ENCODE measurements at regions not wholly inside any gene's neighbourhood (a gene's known extent, or its start where the extent isn't known, plus 50 kb on each side); places are given as distances from the start of the nearest gene placed in this dataset.

DNA sequence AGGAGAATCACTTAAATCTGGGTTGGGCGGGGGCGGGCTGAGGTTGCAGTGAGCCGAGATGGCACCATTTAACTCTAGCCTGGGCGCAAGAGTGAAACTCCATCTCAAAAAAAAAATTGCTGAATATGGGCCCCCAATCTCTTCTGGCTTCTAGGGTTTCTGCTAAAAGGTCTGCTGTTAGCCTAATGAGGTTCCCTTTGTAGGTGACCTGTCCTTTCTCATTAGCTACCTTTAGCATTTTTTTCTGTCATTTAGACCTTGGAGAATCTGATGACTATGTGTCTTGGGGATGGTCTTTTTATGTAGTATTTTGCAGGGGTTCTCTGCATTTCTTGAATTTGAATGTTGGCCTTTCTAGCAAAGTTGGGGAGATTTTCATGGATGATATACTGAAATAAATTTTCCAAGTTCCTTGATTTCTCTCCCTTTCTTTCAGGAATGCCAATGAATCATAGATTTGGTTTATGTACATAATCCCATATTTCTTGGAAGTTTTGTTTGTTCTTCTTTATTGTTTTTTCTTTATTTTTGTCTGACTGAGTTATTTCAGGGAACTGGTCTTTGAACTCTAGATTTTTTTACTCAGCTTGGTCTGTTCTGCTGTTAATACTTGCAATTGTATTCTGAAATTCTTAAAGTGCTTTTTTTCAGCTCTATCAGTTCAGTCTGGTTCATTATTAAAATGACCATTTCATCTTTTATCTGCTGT is 181.5 kb downstream of the TTC6 start (continued):
- TF ChIP-seq HNF4A (CRISPR knock-in tag; IDR thresholded peaks at IDR 0.05) (peak; percentile 65; the same call in 1 of the 2 replicates), CBFB (CRISPR knock-in tag; IDR thresholded peaks at IDR 0.05) (no peak), ZNF546 (CRISPR knock-in tag; conservative IDR thresholded peaks at IDR 0.05) (no peak), XRCC5 (optimal IDR thresholded peaks at IDR 0.05; ENCODE audit: low read length) (no peak), NR2F1 (CRISPR knock-in tag; IDR thresholded peaks at IDR 0.05) (no peak), ZMAT3 (CRISPR knock-in tag; conservative IDR thresholded peaks at IDR 0.05) (no peak), PRMT3 (CRISPR knock-in tag; IDR thresholded peaks at IDR 0.05; ENCODE audit: borderline replicate concordance, low read depth) (no peak), KLF16 (CRISPR knock-in tag; IDR thresholded peaks at IDR 0.05) (peak in 1 of 2 experiments; percentile 42; a peak in 1 of 4 replicates), FLYWCH1 (CRISPR knock-in tag; IDR thresholded peaks at IDR 0.05) (no peak), RORA (CRISPR knock-in tag; IDR thresholded peaks at IDR 0.05) (no peak), ZNF703 (CRISPR knock-in tag; IDR thresholded peaks at IDR 0.05; ENCODE audit: borderline replicate concordance) (no peak), PTBP1 (IDR thresholded peaks at IDR 0.05; ENCODE audit: low read depth, low read length, poor library complexity, severe bottlenecking) (no peak), ZFP36L1 (CRISPR knock-in tag; IDR thresholded peaks at IDR 0.05) (no peak), RAD51 (IDR thresholded peaks at IDR 0.05; ENCODE audit: borderline replicate concordance) (no peak), SMARCE1 (IDR thresholded peaks at IDR 0.05; ENCODE audit: borderline replicate concordance) (no peak), KDM1A (CRISPR knock-in tag; IDR thresholded peaks at IDR 0.05) (no peak), SRSF1 (optimal IDR thresholded peaks at IDR 0.05; ENCODE audit: low read depth, low read length) (no peak), CBX2 (IDR thresholded peaks at IDR 0.05; ENCODE audit: low read depth, low read length) (no peak), CBX2 (CRISPR knock-in tag; IDR thresholded peaks at IDR 0.05; ENCODE audit: low read depth) (no peak), AGO1 (IDR thresholded peaks at IDR 0.05; ENCODE audit: low read depth, low read length, poor library complexity, severe bottlenecking) (no peak)
- TF ChIP-seq, protein P1, sequence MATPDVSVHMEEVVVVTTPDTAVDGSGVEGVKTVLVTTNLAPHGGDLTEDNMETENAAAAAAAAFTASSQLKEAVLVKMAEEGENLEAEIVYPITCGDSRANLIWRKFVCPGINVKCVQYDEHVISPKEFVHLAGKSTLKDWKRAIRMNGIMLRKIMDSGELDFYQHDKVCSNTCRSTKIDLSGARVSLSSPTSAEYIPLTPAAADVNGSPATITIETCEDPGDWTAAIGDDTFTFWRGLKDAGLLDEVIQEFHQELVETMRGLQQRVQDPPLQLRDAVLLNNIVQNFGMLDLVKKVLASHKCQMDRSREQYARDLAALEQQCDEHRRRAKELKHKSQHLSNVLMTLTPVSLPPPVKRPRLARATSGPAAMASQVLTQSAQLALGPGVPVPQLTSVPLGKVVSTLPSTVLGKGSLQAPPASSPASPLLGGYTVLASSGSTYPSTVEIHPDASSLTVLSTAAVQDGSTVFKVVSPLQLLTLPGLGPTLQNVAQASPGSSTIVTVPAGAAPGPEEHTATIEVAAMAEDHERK (CRISPR knock-in tag; IDR thresholded peaks at IDR 0.05; ENCODE audit: low read depth) = no peak
- TF ChIP-seq, protein P2, sequence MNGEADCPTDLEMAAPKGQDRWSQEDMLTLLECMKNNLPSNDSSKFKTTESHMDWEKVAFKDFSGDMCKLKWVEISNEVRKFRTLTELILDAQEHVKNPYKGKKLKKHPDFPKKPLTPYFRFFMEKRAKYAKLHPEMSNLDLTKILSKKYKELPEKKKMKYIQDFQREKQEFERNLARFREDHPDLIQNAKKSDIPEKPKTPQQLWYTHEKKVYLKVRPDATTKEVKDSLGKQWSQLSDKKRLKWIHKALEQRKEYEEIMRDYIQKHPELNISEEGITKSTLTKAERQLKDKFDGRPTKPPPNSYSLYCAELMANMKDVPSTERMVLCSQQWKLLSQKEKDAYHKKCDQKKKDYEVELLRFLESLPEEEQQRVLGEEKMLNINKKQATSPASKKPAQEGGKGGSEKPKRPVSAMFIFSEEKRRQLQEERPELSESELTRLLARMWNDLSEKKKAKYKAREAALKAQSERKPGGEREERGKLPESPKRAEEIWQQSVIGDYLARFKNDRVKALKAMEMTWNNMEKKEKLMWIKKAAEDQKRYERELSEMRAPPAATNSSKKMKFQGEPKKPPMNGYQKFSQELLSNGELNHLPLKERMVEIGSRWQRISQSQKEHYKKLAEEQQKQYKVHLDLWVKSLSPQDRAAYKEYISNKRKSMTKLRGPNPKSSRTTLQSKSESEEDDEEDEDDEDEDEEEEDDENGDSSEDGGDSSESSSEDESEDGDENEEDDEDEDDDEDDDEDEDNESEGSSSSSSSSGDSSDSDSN (CRISPR knock-in tag; IDR thresholded peaks at IDR 0.05) = no peak
- TF ChIP-seq, protein P3, sequence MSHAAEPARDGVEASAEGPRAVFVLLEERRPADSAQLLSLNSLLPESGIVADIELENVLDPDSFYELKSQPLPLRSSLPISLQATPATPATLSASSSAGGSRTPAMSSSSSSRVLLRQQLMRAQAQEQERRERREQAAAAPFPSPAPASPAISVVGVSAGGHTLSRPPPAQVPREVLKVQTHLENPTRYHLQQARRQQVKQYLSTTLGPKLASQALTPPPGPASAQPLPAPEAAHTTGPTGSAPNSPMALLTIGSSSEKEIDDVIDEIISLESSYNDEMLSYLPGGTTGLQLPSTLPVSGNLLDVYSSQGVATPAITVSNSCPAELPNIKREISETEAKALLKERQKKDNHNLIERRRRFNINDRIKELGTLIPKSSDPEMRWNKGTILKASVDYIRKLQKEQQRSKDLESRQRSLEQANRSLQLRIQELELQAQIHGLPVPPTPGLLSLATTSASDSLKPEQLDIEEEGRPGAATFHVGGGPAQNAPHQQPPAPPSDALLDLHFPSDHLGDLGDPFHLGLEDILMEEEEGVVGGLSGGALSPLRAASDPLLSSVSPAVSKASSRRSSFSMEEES (CRISPR knock-in tag; IDR thresholded peaks at IDR 0.05) = peak; percentile 34; the same call in 1 of the 2 replicates
- TF ChIP-seq, protein P4, sequence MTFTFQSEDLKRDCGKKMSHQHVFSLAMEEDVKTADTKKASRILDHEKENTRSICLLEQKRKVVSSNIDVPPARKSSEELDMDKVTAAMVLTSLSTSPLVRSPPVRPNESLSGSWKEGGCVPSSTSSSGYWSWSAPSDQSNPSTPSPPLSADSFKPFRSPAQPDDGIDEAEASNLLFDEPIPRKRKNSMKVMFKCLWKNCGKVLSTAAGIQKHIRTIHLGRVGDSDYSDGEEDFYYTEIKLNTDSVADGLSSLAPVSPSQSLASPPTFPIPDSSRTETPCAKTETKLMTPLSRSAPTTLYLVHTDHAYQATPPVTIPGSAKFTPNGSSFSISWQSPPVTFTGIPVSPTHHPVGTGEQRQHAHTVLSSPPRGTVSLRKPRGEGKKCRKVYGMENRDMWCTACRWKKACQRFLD (CRISPR knock-in tag; IDR thresholded peaks at IDR 0.05; ENCODE audit: borderline replicate concordance) = no peak
